Thoracic aorta (tissue), 2 donors: ENCODE measurements at regions not wholly inside any gene's neighbourhood (a gene's known extent, or its start where the extent isn't known, plus 50 kb on each side); places are given as distances from the start of the nearest gene placed in this dataset.

Experiments
- ATAC-seq: fragments of 150-250 bp; one replicate; pipeline ENCODE4 v1.8.0; 2017; ENCODE audit warnings: low read depth; ENCODE audit not compliant: insufficient number of reproducible peaks, low FRiP score
- DNase-seq: peaks from one replicate; pipeline ENCODE4 v3.0.0-alpha.2; 2020; ENCODE audit warnings: low spot score
- H3K27ac ChIP-seq, 2 donors: fragments of 200-600 bp; sonication (generic); 1 replicate in 1 of 2; 2 replicates in 1 of 2; pipeline ENCODE4 v1.5.1; 2016; ENCODE audit warnings: mild to moderate bottlenecking in 2 of 2, moderate library complexity in 2 of 2
- H3K27me3 ChIP-seq: fragments of 200-600 bp; sonication (generic); replicated peaks from 2 replicates; pipeline ENCODE4 v1.6.0; 2016; ENCODE audit warnings: mild to moderate bottlenecking; ENCODE audit not compliant: insufficient read depth
- H3K36me3 ChIP-seq: fragments of 200-600 bp; sonication (generic); one replicate; pipeline ENCODE4 v1.5.1; 2016
- H3K4me1 ChIP-seq, 2 donors: fragments of 200-600 bp; sonication (generic); 1 replicate in 1 of 2; 2 replicates in 1 of 2; pipeline versions ENCODE4 v1.5.1 to v1.6.0; 2016; ENCODE audit warnings: low read depth in 2 of 2, mild to moderate bottlenecking in 1 of 2; ENCODE audit not compliant: control insufficient read depth in 1 of 2
- H3K4me3 ChIP-seq: fragments of 200-600 bp; sonication (generic); 2 replicates; pipeline ENCODE4 v1.5.1; 2016; ENCODE audit warnings: mild to moderate bottlenecking
- H3K9me3 ChIP-seq: fragments of 200-600 bp; sonication (generic); 2 replicates; pipeline ENCODE4 v1.5.1; 2016
- CTCF ChIP-seq: fragments of 200-600 bp; sonication (generic); IDR thresholded peaks from one replicate; pipeline ENCODE4 v1.5.1; 2019; ENCODE audit warnings: antibody characterized with exemption

- DNase-seq (no peak), ATAC-seq (no peak)
- H3K27ac ChIP-seq = no peak overlapping the region
- H3K4me1 ChIP-seq = no peaks in the 10 kb centered on the region
- no peaks in the 10 kb centered on the region for H3K9me3 ChIP-seq
- no peak overlapping the region for H3K4me3 ChIP-seq
- no peaks in the 10 kb centered on the region for H3K27me3 ChIP-seq
- H3K36me3 ChIP-seq = no peaks in the 10 kb centered on the region
- TF ChIP-seq CTCF = no peak
Measured at GRCh38 chr2:147378403-147378802, 466.4 kb upstream of the ACVR2A start.

DNA sequence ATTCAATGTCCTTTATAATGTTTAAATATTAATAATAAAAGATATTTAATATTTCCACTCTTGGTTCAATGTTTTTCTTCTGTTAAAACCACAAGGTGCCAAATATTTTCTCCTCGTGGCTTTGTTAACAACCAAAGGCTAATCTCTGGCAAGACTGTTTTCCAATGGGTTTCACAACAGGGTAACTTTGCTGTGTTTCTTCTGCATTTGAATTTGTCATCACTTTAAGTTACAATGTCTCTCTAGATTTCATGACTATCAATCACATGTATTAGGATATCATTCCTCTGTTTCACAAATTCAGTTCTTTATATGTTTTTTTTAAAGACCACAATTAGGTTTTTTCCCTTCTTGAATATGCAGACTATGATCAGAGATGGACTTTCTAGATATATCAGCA is 469.8 kb upstream of the ACVR2A start:
- H3K4me1 ChIP-seq = no peaks in the 10 kb centered on the region
- H3K36me3 ChIP-seq = no peaks in the 10 kb centered on the region
- TF ChIP-seq CTCF = no peak
- DNase-seq (no peak), ATAC-seq (no peak)
- H3K27me3 ChIP-seq = no peaks in the 10 kb centered on the region
- no peak overlapping the region for H3K27ac ChIP-seq
- no peak overlapping the region for H3K4me3 ChIP-seq
- no peaks in the 10 kb centered on the region for H3K9me3 ChIP-seq

GRCh38 chr2:147374423-147374811 is 470.4 kb upstream of the ACVR2A start:
- Histone ChIP-seq H3K27ac (no peak overlapping the region), H3K27me3 (no peaks in the 10 kb centered on the region)
- ATAC-seq = no peak

GRCh38 chr2:147373800-147374422 is 470.9 kb upstream of the ACVR2A start:
- no peak overlapping the region for H3K4me3 ChIP-seq
- H3K27ac ChIP-seq = no peak overlapping the region
- no peaks in the 10 kb centered on the region for H3K9me3 ChIP-seq

More at GRCh38 chr2:147374423-147374811, 470.4 kb upstream of the ACVR2A start:
- H3K36me3 ChIP-seq = no peaks in the 10 kb centered on the region
- H3K4me1 ChIP-seq = no peaks in the 10 kb centered on the region
- H3K9me3 ChIP-seq = no peaks in the 10 kb centered on the region
- TF ChIP-seq CTCF = no peak
- no peak for DNase-seq
- H3K4me3 ChIP-seq = no peak overlapping the region

GRCh38 chr2:147368306-147368705 is 476.5 kb upstream of the ACVR2A start:
- ATAC-seq (no peak), DNase-seq (no peak)
- no peak for TF ChIP-seq CTCF
- no peaks in the 10 kb centered on the region for H3K27me3 ChIP-seq
- no peaks in the 10 kb centered on the region for H3K36me3 ChIP-seq
- no peak overlapping the region for H3K27ac ChIP-seq
- no peak overlapping the region for H3K4me3 ChIP-seq
- no peaks in the 10 kb centered on the region for H3K9me3 ChIP-seq
- no peaks in the 10 kb centered on the region for H3K4me1 ChIP-seq

More at GRCh38 chr2:147373800-147374422, 470.9 kb upstream of the ACVR2A start:
- Histone ChIP-seq H3K36me3 (no peaks in the 10 kb centered on the region), H3K4me1 (no peaks in the 10 kb centered on the region), H3K27me3 (no peaks in the 10 kb centered on the region)
- DNase-seq (no peak), ATAC-seq (no peak)
- TF ChIP-seq CTCF = no peak
